Stomach (tissue), 8 donors: ENCODE measurements at regions not wholly inside any gene's neighbourhood (a gene's known extent, or its start where the extent isn't known, plus 50 kb on each side); places are given as distances from the start of the nearest gene placed in this dataset.

ENCODE experiments used
- DNase-seq, 2 donors: peaks; one replicate each; pipeline versions ENCODE4 v3.0.0 to v3.0.0-alpha.2; 2013 to 2019
- H3K27ac ChIP-seq, 5 donors: fragments of 200-600 bp in 4 of 5; sonication (generic) in 4 of 5; one replicate each; pipeline ENCODE4 v1.5.1; 2013 to 2019; ENCODE audit warnings: mild to moderate bottlenecking in 1 of 5, moderate library complexity in 1 of 5
- H3K27me3 ChIP-seq, 3 donors: fragments of 200-600 bp; sonication (generic); one replicate each; pipeline ENCODE4 v1.5.1; 2017 to 2019; ENCODE audit warnings: mixed run types in 1 of 3
- H3K36me3 ChIP-seq, 4 donors: fragments of 200-600 bp; sonication (generic); 1 replicate in 3 of 4; 2 replicates in 1 of 4; pipeline ENCODE4 v1.5.1; 2016 to 2019
- H3K4me1 ChIP-seq, 4 donors: fragments of 200-600 bp; sonication (generic); one replicate each; pipeline ENCODE4 v1.5.1; 2016 to 2019
- H3K4me3 ChIP-seq, 4 donors: fragments of 200-600 bp; sonication (generic) in 3 of 4; one replicate each; pipeline ENCODE4 v1.5.1; 2016 to 2019; ENCODE audit warnings: mild to moderate bottlenecking in 1 of 4
- H3K9me3 ChIP-seq, 4 donors: fragments of 200-600 bp; sonication (generic); one replicate each; pipeline ENCODE4 v1.5.1; 2016 to 2019
- EP300 ChIP-seq: sonication (generic); formaldehyde crosslinking; IDR thresholded peaks from one replicate; pipeline ENCODE4 v1.6.1; 2017; ENCODE audit warnings: antibody characterized with exemption
- POLR2A ChIP-seq, 4 donors: fragments of 450-650 bp; IDR thresholded peaks; one replicate each; pipeline ENCODE4 v1.6.1; 2016; ENCODE audit warnings: antibody characterized with exemption in 4 of 4, control low read depth in 2 of 4, mild to moderate bottlenecking in 1 of 4, moderate library complexity in 1 of 4
- POLR2AphosphoS5 ChIP-seq, 3 donors: sonication (generic); formaldehyde crosslinking; IDR thresholded peaks; one replicate each; pipeline ENCODE4 v1.6.1; 2016; ENCODE audit warnings: antibody characterized with exemption in 3 of 3
- WGBS, 5 donors: extraction: QIAGEN DNeasy Blood & Tissue Kit in 3 of 5; methylation state at CpG; one replicate each; pipeline versions ENCODE4 v1.1.5 to v1.1.7; 2013 to 2018; 5-methylcytosine and 5-hydroxymethylcytosine counted together
- intact Hi-C: fragments of 100-400 bp; cut with DNase I; formaldehyde crosslinking; loops from one replicate; pipeline ENCODE4 v1.15.1; 2023; ENCODE audit warnings: low total_unique reads
- TF ChIP-seq, protein P1 (sequence below), 7 experiments: fragments of 450-650 bp in 4 of 7; fragments of 200-600 bp in 3 of 7; sonication (generic) in 3 of 7; IDR thresholded peaks; one replicate each; pipeline ENCODE4 v1.5.1; 2016 to 2019; ENCODE audit warnings: antibody characterized with exemption in 7 of 7, control low read depth in 2 of 7, mild to moderate bottlenecking in 1 of 7
- donor health status: healthy with polysubstance abuse.
- donor health status: Bipolar disorder and iron deficiency.
- donor health status: healthy.

GRCh38 chr3:71896751-71897150, 111.8 kb upstream of the PROK2 start:
- Histone ChIP-seq H3K9me3 (no peaks in the 10 kb centered on the region), H3K27me3 (no peaks in the 10 kb centered on the region), H3K4me1 (no peaks in the 10 kb centered on the region), H3K36me3 (no peaks in the 10 kb centered on the region), H3K4me3 (no peak overlapping the region), H3K27ac (no peak overlapping the region)
- no peak for DNase-seq
- intact Hi-C loops, result no loop called here
- TF ChIP-seq POLR2AphosphoS5 (IDR thresholded peaks at IDR 0.05) (no peak), POLR2A (IDR thresholded peaks at IDR 0.05) (no peak), EP300 (no peak)
- TF ChIP-seq, protein P1, sequence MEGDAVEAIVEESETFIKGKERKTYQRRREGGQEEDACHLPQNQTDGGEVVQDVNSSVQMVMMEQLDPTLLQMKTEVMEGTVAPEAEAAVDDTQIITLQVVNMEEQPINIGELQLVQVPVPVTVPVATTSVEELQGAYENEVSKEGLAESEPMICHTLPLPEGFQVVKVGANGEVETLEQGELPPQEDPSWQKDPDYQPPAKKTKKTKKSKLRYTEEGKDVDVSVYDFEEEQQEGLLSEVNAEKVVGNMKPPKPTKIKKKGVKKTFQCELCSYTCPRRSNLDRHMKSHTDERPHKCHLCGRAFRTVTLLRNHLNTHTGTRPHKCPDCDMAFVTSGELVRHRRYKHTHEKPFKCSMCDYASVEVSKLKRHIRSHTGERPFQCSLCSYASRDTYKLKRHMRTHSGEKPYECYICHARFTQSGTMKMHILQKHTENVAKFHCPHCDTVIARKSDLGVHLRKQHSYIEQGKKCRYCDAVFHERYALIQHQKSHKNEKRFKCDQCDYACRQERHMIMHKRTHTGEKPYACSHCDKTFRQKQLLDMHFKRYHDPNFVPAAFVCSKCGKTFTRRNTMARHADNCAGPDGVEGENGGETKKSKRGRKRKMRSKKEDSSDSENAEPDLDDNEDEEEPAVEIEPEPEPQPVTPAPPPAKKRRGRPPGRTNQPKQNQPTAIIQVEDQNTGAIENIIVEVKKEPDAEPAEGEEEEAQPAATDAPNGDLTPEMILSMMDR (IDR thresholded peaks at IDR 0.05), result no peak
- WGBS, 5 donors, result 86 to 91% (median 88%) methylated on average over 4 of the region's 4 CpGs

DNA sequence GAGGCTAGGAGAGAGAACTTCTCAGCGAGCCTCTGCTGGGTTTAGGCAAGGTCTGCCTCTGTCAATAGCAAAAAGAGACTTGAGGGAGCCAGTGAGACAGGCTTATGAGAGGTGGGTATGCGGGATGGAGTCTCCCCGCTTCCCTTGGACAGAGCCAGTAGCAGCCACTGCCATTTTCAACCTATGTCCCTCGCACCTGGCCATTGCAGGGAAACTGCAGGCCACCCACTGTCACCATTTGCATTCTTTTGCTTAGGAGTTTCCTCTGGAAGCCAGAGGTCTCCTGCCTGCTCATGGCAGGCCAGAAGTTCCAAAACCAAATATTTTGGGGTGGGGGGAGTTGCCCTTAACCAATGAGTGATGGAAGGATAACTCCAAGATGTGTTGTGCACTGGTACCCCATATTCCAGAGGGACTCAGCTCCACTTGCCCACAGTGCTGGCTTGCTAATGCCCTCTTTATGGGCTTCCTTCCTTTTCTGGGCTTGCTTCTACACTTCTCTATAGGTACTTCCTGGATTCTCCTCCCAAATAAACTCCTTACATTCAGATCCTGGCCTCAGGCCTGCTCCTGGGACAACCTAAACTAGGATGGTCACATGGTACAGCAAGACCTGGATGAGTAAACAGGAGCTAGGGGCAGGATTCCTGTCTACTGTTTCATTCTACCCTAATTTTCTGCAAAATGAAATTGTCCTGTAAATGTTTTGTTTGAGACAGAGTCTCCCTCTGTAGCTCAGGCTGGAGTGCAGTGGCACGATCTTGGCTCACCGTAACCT, 108.9 kb upstream of the PROK2 start:
- DNase-seq, result no peak
- 81 to 90% (median 85%) methylated on average over 6 of the region's 6 CpGs for WGBS, 5 donors

GRCh38 chr3:71893122-71893521, 108.2 kb upstream of the PROK2 start:
- H3K9me3 ChIP-seq, result no peaks in the 10 kb centered on the region
- TF ChIP-seq POLR2AphosphoS5 (IDR thresholded peaks at IDR 0.05), result no peak
- TF ChIP-seq, protein P1 (IDR thresholded peaks at IDR 0.05), result no peak
- no peak for TF ChIP-seq POLR2A (IDR thresholded peaks at IDR 0.05)
- no peak for TF ChIP-seq EP300
- intact Hi-C loops, result no loop called here
- H3K4me1 ChIP-seq, result no peaks in the 10 kb centered on the region
- WGBS, 5 donors, result 78 to 89% (median 85%) methylated on average over 6 of the region's 6 CpGs
- H3K36me3 ChIP-seq, result no peaks in the 10 kb centered on the region
- no peak overlapping the region for H3K27ac ChIP-seq
- peak in 1 of 2 donors; percentile 28 for DNase-seq
- no peak overlapping the region for H3K4me3 ChIP-seq
- H3K27me3 ChIP-seq, result no peaks in the 10 kb centered on the region

More for the DNA sequence above, 108.9 kb upstream of the PROK2 start:
- H3K9me3 ChIP-seq, result no peaks in the 10 kb centered on the region
- H3K36me3 ChIP-seq, result no peaks in the 10 kb centered on the region
- no peaks in the 10 kb centered on the region for H3K4me1 ChIP-seq
- H3K27me3 ChIP-seq, result no peaks in the 10 kb centered on the region
- no peak overlapping the region for H3K4me3 ChIP-seq
- intact Hi-C loops, result no loop called here
- TF ChIP-seq EP300 (no peak), POLR2A (IDR thresholded peaks at IDR 0.05) (no peak)
- no peak overlapping the region for H3K27ac ChIP-seq

DNA sequence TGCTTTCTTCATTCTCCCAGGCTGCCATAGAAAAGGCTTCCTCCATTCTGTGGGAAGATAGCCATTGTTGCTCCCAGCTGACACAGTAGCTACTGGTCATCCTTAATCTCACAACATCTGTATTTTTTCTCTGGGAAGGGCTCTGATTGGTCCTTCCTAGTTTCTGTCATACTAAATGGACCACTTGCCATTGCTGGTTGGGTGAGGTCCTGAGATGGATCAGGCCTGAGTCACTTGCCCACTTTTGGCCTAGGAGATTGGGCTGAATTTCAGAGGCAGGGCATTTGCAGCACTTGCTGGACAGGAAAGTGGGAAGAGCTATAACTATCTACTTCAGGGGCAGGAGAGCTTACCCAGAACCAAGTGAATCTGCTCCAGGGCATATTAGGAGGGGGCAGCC, 106.5 kb upstream of the PROK2 start:
- H3K4me3 ChIP-seq, result no peak overlapping the region
- no peak for DNase-seq
- H3K9me3 ChIP-seq, result no peaks in the 10 kb centered on the region
- H3K27me3 ChIP-seq, result no peaks in the 10 kb centered on the region
- TF ChIP-seq, protein P1 (IDR thresholded peaks at IDR 0.05), result no peak
- TF ChIP-seq POLR2AphosphoS5 (IDR thresholded peaks at IDR 0.05), result no peak
- no peak for TF ChIP-seq EP300
- no peak for TF ChIP-seq POLR2A (IDR thresholded peaks at IDR 0.05)
- H3K36me3 ChIP-seq, result no peaks in the 10 kb centered on the region
- H3K4me1 ChIP-seq, result no peaks in the 10 kb centered on the region
- H3K27ac ChIP-seq, result no peak overlapping the region
- intact Hi-C loops, result no loop called here

DNA sequence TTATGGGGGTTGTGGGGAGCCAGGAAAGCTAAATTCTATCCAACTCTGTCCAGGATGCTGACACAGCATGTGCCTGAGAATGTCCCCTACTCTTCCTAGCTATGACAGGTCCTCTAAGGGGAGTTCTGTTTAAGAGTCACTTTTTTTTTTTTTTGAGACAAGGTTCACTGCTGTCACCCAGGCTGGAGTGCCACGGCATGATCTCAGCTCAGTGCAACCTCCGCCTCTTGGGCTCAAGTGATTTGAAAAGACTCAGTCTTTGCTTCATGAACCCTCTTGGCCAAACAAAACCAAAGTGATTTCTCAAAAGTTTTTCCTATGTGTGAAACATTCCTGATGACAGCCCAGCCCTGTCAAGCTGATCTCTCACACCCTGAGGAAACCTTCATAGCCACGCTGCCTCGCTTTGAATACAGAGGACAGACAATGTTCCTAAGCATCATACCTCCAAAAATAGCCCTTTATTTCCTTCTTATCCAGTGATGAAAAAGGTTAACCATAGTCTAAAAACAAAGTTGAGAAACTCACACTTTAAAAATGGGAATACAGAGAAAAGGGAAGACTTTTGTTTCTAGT, 105.5 kb upstream of the PROK2 start:
- H3K27ac ChIP-seq, result no peak overlapping the region

More for the DNA sequence above, 105.5 kb upstream of the PROK2 start:
- 73 to 88% (median 77%) methylated on average over 4 of the region's 4 CpGs for WGBS, 5 donors
- Histone ChIP-seq H3K9me3 (no peaks in the 10 kb centered on the region), H3K27me3 (no peaks in the 10 kb centered on the region), H3K4me1 (no peaks in the 10 kb centered on the region), H3K4me3 (no peak overlapping the region), H3K36me3 (no peaks in the 10 kb centered on the region)
- intact Hi-C loops, result no loop called here
- TF ChIP-seq, protein P1 (IDR thresholded peaks at IDR 0.05), result no peak
- no peak for TF ChIP-seq EP300
- TF ChIP-seq POLR2AphosphoS5 (IDR thresholded peaks at IDR 0.05), result no peak
- TF ChIP-seq POLR2A (IDR thresholded peaks at IDR 0.05), result no peak
- no peak for DNase-seq
